NCI-H748 treated with DMSO at 0.1 percent for 48 hours (cell line): ENCODE measurements at regions not wholly inside any gene's neighbourhood (a gene's known extent, or its start where the extent isn't known, plus 50 kb on each side); places are given as distances from the start of the nearest gene placed in this dataset.
"Not testable (repeated sequence)": the region's sequence is repeated elsewhere in the genome, so short reads cannot be mapped to it uniquely, and the experiment has no call there.

Experiments used
- DNase-seq: peaks from one replicate; lab custom pipeline; 2025; lab: John Stamatoyannopoulos, UW

- no peak for DNase-seq
These were observed 239.2 kb downstream of the ADGRD1 start for GRCh38 chr12:131192951-131193350.

DNA sequence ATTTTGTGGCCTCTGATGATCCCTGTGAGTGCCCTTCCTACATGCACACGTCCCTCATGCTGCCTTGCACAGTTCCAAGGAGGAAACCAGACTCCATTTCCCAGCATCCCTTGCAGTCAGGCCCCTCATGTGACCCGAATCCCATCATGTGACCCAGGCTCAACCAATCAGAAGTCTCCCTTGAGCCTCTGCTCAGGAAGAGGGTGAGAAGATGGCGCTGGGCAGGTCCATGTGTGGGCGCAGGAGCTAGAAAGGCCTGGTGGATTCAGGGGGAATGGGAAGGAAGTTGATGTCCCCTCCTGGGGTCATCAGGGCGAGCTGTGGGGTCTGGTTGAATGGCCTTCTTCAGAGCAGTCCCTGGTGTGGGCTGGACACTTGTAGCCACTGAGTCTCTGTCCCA is 240.5 kb downstream of the ADGRD1 start:
- DNase-seq, result no peak

- DNase-seq, result no peak
These were observed 242.1 kb downstream of the ADGRD1 start for GRCh38 chr12:131195796-131196195.

GRCh38 chr12:131196220-131196619 is 242.5 kb downstream of the ADGRD1 start:
- no peak for DNase-seq

- no peak for DNase-seq
These were observed 243.8 kb downstream of the ADGRD1 start for GRCh38 chr12:131197490-131197889.

DNA sequence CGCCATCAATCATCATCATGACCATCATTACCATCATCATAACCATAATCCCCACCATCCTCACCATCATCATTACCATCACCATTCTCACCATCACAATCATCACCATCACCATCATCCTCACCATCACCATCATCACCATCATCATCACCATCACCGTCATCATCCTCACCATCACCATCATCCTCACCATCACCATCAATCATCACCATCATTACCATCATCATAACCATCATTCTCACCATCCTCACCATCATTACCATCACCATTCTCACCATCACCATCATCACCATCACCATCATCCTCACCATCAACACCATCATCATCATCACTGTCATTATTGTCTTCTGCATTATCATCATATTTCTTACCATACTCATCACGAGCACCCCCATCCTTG is 245.5 kb downstream of the ADGRD1 start:
- DNase-seq, result no peak

- DNase-seq, result not testable (repeated sequence)
These were observed 248.2 kb downstream of the ADGRD1 start for GRCh38 chr12:131201912-131202311.

DNA sequence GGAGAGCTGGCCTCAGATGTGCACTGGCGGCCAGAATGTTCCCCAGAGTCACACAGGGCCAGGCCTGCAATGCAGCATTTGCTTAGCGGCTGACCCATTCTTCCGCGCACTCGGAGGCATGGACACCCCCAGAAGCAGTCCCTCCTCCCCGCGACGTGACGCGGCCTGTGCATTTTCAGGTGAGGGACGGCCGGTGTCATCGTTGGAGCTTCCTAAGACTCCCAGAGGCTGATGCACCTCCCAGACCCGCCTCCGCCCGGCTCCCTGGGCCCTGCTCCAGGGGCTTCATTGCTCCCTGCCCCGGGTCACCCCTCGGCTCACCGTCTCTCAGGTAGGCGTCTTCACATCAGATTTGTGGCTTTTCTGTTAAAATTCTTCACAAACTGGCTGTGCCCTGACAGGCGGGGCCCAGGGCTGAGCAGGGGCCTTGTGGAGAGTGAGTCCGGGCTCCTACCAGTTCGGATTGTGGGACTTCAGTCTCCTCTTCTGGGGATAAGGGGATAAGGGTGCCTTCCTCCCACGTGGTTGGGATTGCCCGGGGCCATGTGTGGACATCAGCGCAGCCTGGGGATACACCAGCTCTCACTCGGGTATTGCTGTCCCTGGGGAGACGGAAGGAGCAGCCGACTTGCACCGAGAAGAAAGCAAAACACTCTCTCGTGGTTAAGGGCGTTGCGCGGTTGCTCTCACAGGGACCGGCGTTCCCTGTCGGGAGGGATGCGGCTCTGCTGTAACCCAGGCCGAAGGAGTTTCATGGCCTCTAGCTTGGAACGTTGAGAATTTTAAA is 249.1 kb downstream of the ADGRD1 start:
- DNase-seq, result no peak

DNA sequence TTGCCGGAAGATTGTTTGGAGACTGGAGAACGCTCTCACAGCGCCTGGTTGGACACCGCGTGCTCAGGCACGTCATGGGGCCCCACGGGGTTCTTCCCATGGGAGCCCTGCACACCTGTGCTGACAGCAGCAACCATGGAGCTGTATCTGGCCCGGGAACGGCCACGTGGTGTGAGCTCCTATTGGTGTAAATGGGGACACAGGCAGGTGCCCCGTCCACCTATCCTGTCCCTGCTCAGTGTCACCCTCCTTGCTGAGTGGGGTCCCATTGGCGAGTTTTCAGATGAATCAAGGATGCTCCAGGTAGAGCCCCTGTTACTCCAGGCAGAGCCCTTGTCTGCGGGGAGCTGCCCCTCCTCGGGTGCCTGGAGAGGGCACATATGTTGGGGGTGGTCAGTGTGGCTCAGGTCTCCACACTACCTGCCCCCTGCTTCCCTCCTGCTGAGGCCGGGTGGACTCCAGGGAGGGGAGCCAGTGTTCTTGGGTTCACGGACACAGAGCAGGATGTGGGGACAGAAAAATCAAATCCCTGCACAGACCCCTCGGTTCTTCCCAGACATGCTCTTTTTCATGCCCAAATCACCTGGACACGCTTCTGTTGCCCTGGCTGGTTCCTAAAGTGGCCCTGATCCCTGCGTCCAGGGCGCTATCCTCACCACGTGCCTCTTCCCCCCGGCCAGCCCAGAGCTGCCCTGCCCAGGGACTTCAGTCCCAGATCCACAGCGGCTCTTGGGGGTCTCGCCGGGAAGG is 250.1 kb downstream of the ADGRD1 start:
- no peak for DNase-seq

GRCh38 chr12:131204416-131205274 is 250.9 kb downstream of the ADGRD1 start:
- no peak for DNase-seq

DNA sequence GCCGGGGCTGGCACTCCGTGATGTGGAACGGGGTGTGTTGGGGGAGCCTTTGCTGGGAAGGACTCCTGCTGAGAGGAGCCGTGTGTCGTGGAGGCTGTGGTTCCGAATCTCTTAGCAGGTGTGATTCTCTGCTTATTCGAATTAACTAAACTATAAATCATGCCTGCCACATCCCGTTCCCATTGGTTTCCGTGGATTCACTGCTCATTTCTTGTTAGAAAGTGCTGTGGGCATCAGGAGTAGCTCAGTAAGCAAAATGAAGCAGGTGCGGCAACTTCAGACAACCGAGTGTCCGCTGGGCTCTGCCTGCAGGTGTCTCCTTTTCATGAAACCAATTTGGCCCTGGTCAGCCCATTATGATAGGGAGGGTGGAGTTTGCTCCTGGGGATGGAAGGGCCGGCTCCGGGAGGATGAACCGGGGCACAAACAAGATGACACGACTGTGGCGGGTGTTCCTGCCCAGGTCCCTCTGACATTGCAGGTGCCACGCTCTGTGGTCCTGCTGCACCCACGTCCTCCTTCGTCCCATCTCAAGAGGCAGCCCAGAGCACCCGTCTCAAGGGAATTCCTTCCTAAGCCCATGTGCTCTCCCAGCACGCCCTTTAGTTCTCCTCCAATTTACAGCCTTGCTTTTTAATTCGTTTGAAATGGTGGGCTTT is 251.7 kb downstream of the ADGRD1 start:
- not testable (repeated sequence) for DNase-seq

DNA sequence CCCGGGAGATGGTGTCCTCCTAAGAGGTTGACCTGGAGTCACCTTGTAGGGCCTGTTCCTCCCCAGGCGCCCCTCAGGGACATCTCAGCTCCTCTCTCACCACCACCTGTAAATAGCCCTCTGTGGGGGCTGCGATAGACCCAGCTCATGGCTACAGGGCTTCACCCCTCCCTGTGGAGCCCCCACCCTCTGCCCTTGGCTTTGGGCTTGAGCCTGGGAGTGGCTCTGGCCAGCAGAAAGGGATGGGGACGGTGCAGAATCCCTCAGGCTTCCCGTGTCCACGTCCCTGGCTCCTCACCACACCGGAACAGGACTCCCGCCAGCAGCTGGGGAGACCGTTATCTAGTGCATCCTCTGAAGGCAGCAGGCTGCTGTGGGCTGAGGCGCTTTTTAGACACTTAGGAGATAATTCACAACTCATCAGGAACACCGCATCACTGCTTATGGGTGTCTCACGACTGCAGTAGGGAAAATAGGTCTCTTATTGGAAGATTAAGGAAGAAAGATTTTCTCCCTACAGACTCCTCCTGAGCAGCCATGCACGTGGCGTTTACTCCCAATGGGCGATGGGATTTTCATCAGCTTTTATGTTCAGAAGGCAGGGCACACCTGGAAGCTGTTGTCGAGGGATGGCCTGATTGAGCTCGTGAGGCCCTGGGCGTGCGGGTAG is 253.1 kb downstream of the ADGRD1 start:
- DNase-seq, result not testable (repeated sequence)

DNA sequence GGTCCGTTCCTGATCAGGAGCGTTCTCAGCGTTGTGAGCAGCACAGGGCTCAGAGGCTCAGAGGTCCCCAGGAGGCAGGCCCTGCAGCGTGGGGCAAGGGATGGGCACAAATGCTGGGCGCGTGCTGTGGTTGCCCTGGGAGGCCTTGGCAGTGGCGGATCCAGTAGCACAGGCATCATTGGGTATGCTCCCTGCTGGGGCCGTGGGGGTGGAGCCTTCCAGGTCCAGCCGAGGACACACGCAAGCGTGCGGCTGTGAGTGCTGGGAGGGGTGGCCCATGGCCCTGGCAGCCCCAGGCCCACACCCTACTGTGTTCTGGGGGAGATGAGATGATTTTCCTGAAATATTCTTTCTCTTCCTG is 253.6 kb downstream of the ADGRD1 start:
- DNase-seq, result not testable (repeated sequence)

DNA sequence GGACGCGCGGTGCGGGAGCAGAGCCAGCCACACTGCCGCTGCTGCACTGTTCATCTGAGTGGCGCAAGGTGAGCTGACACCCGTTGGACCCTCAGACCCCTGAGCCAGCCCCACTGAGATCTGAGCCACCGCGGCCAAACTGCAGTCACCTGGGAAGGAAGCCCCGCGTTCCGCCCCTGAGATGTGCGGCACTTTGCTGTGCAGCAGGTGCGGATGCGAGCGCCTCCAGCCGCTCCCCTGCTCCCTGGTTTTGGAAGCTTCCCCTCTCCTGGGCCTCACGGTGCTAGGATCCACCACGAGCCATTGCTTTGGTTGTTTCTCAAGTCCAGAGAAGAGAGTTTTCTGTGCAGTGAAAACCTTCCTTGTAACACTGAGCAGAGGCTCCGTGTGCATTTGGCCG is 254.1 kb downstream of the ADGRD1 start:
- not testable (repeated sequence) for DNase-seq

GRCh38 chr12:131208425-131208824 is 254.7 kb downstream of the ADGRD1 start:
- DNase-seq, result no peak

DNA sequence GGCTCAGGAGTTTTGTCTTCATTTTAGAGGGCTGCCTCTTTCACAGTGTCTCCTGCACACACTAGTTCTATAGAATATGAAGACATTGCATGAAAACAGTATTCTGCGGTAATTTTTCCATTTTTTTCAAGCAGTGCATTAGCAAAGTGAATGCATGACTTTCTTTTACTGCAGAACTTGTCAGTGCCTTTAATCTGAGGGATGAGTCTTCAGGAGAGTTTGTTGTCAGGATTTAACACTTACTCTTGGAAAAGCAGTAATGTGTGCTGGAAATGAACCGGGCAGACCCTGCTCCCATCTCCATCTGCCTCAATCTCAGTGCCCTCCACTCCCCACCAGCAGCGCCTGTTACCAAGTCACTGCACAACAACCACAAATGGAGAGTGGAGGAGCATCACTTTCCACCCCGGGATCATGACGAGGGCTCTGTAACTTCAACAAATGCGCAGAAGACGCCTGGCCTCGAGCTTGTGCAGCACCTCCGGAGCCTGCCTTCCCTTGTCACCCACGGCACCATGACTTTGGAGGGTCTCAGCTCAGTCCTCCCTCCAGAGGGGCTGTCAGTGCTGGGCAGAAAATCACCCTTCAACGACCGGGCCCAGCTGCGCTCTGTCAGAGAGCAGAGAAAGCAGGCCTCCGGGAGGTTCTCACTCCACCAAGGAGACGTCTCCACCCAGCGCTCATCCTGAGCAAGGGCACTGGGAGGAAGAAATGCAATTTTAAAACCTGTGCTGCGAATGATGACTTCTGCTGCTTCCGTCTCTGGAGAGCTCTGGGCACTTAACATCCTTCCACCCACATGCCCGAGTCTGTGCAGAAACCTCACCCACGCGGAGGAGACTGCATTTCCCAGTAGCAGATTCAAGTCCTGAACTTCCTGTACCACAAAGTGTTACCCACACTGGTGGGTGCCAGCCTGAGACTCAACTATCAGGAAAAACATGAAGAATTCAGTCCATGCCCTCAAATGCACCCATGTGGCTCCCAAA is 255.7 kb downstream of the ADGRD1 start:
- no peak for DNase-seq

DNA sequence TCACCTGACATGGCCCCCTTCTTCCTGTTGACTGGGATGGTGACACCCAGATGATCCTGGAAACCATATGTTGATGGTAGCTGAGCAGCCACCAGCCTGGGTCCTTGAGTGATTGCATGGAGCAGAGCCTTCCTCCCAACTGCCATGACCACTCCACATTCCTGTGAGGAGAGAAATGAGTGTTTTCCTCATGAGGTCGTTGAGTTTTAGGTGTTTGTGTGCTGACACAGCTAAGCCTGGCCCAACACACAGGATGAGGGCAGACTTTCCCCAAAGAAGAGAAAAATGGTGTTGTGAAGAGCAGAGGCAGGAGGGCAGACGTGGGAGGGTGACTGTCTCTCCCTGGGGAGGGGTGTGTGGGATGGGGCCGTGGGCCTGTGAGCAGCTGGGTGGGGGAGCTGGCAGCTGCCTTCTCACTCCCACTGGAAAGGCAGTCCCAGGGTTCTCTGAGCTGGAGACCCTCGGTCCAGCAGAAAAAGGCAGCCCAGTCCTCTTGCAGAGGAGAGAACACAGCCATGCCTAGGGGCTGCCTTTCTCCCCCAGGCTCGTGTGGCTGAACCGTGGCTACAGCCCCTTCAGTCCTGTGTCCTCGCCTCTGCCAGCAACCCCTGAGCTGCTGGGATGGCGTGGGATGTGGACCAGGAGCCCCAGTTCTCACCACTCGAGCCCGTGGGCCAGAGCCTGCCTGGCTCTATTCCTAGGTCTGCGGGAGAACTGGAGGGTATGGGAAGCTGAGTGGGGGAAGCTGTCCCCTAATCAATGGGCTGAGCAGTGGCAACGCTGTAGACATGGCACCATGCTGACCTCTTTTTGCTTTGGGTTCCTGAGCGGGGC is 257.0 kb downstream of the ADGRD1 start:
- DNase-seq, result no peak

DNA sequence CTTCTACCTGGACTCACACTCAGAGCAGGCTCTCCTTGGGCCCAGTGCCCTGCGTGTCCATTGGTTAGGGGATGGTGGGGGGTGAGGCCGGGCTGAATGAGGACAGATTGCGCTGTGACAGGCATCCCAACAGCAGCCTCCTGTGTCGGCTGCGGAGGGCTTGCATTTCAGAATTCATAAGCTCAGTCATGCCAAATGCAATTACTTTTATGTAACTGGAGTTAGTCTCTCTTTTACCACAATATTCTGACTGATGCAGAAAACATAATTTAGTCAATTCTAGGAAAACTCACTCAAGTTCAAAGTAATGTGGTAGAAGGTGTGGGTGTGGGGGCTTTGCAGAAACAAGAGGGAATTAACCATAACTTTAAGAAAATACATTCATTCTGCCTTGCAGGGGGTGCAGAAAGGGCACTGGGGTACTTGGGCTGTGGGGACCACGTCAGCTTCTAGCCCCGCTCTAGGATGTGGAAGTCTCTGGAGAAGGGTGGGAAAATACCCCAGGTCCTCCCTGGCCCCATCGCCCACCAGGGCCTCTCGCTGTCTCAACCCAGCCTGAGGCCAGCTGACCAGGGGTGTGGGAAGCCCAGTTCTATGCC is 257.7 kb downstream of the ADGRD1 start:
- DNase-seq, result no peak

DNA sequence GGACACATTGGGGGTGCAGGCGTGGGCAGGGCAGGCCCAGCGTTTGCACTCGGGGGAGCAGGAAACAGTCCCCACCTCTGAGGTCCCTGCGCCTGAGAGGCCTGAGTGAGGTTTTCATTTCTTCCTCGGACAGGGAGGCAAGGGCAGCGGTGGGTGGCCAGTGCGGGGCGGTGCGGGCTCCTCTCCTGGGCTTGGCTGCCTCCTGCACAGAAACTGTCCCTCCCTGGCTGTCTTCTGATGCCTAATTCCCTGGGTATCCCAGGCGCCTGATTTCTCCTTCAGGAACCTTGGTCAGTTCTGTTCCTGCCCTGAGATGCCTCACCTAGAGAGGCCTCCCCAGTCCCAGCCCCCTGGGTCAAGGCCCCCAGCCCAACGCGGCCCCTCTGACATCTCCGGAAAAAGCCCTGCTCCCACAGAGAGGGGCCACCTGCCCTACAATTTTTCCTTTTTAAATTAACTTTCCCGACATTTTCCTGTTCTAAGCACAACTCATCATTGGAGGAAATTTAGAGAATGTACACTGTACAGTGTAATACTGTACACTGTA is 260.3 kb downstream of the ADGRD1 start:
- no peak for DNase-seq
